K562 (cell line): ENCODE measurements at regions not wholly inside any gene's neighbourhood (a gene's known extent, or its start where the extent isn't known, plus 50 kb on each side); places are given as distances from the start of the nearest gene placed in this dataset.
A peak's percentile ranks its signal among the peaks of the same experiment; 100 is the strongest.

ENCODE experiments used
- ATAC-seq: fragments of 200-7000 bp; cut with Tn5 transposase; 3 replicates; pipeline ENCODE4 v1.9.1; 2020; ENCODE audit warnings: moderate library complexity
- BruUV-seq: library from RNA; stranded (reverse); fragments of 400-500 nt; replicated peaks from 2 replicates; lab custom pipeline; 2021; lab: Mats Ljungman, UMichigan
- CTCF ChIA-PET: fragments of 300-600 bp; formaldehyde crosslinking; extraction: SDS; loops from one replicate; lab custom pipeline; 2021; ENCODE audit warnings: low intra/inter-chr PET ratio; lab: Yijun Ruan, JAX
- POLR2A ChIA-PET: fragments of 300-600, 350-650 bp; sonication (Branson Sonifier 250); formaldehyde crosslinking; extraction: SDS; loops from one replicate; lab custom pipeline; 2021; ENCODE audit warnings: antibody characterized with exemption, inconsistent platforms; lab: Yijun Ruan, JAX
- DNase-seq, 4 experiments: peaks; one replicate each; pipeline versions ENCODE4 v3.0.0 to v3.0.0-alpha.2; 2011 to 2018; ENCODE audit warnings: low spot score in 3 of 4, mixed read lengths in 3 of 4; ENCODE audit errors: extremely low read depth in 1 of 4
- FAIRE-seq: peaks from 2 replicates; lab custom pipeline; 2011; peaks lifted over from hg19 to GRCh38; lab: Jason Lieb, UNC
- H2AFZ ChIP-seq: 2 replicates; pipeline ENCODE4 v1.6.0; 2011; ENCODE audit warnings: low read depth, low read length, control low read depth, inconsistent platforms
- H3K27ac ChIP-seq: fragments of 200-600 bp; 3 replicates; pipeline ENCODE4 v1.8.0; 2011; ENCODE audit warnings: low read depth, mild to moderate bottlenecking, control low read depth, inconsistent platforms, low read length, moderate library complexity, mixed read lengths; ENCODE audit errors: extremely low read depth
- H3K27me3 ChIP-seq, 2 experiments: fragments of 300-600 bp in 1 of 2; 2 replicates in 1 of 2; 3 replicates in 1 of 2; pipeline versions ENCODE4 v1.6.0 to v1.8.0; 2011; ENCODE audit warnings: inconsistent platforms in 2 of 2, low read length in 2 of 2, mild to moderate bottlenecking in 1 of 2, mixed read lengths in 1 of 2, moderate library complexity in 1 of 2; ENCODE audit not compliant: control insufficient read depth in 2 of 2, insufficient read depth in 2 of 2
- H3K36me3 ChIP-seq: fragments of 300-600 bp; 3 replicates; pipeline ENCODE4 v1.8.0; 2011; ENCODE audit warnings: mild to moderate bottlenecking, low read length, inconsistent platforms; ENCODE audit not compliant: control insufficient read depth, insufficient read depth
- H3K4me1 ChIP-seq, 2 experiments: fragments of 200-600 bp in 1 of 2; replicated peaks in 1 of 2; 2 replicates in 1 of 2; 3 replicates in 1 of 2; pipeline versions ENCODE4 v1.5.1 to v1.8.0; 2011; ENCODE audit warnings: inconsistent platforms in 2 of 2, low read length in 2 of 2, mild to moderate bottlenecking in 1 of 2, mixed read lengths in 1 of 2, moderate library complexity in 1 of 2; ENCODE audit not compliant: control insufficient read depth in 2 of 2, insufficient read depth in 2 of 2
- H3K4me2 ChIP-seq: 2 replicates; pipeline ENCODE4 v1.6.1; 2011; ENCODE audit warnings: low read length, control low read depth, inconsistent platforms, mixed read lengths; ENCODE audit not compliant: insufficient read depth
- H3K4me3 ChIP-seq: fragments of 200-600 bp; sonication (generic), shearing (Covaris generic); 2 replicates; pipeline ENCODE4 v1.5.1; 2016; ENCODE audit warnings: control low read depth, inconsistent platforms
- H3K79me2 ChIP-seq: fragments of 200-600 bp; 3 replicates; pipeline ENCODE4 v1.8.0; 2011; ENCODE audit warnings: low read length, inconsistent platforms; ENCODE audit not compliant: control insufficient read depth, insufficient read depth
- H3K9ac ChIP-seq, 2 experiments: 2 replicates each; pipeline versions ENCODE4 v1.6.0 to v1.6.1; 2011; ENCODE audit warnings: low read depth in 2 of 2, low read length in 2 of 2, control low read depth in 1 of 2, inconsistent platforms in 1 of 2, mild to moderate bottlenecking in 1 of 2, mixed read lengths in 1 of 2; ENCODE audit not compliant: insufficient read depth in 1 of 2
- H3K9me1 ChIP-seq: one replicate; pipeline ENCODE4 v1.6.0; 2011; ENCODE audit warnings: inconsistent platforms, mild to moderate bottlenecking, low read length, moderate library complexity; ENCODE audit not compliant: control insufficient read depth, insufficient read depth
- H3K9me3 ChIP-seq: replicated peaks from 2 replicates; pipeline ENCODE4 v1.5.1; 2011; ENCODE audit warnings: low read depth, low read length, inconsistent platforms; ENCODE audit not compliant: control insufficient read depth, insufficient read depth
- H4K20me1 ChIP-seq: replicated peaks from 2 replicates; pipeline ENCODE4 v1.6.1; 2011; ENCODE audit warnings: low read length, inconsistent platforms, mixed read lengths; ENCODE audit not compliant: control insufficient read depth, insufficient read depth
- KAT8 ChIP-seq: fragments of 450-650 bp; IDR thresholded peaks from 2 replicates; pipeline ENCODE4 v1.6.1; 2016; ENCODE audit warnings: low read depth, mild to moderate bottlenecking
- MTA3 ChIP-seq: fragments of 450-650 bp; formaldehyde crosslinking; IDR thresholded peaks from 2 replicates; pipeline ENCODE4 v1.6.1; 2017; ENCODE audit warnings: mild to moderate bottlenecking, borderline replicate concordance
- NFXL1 ChIP-seq: fragments of 450-650 bp; formaldehyde crosslinking; IDR thresholded peaks from 2 replicates; pipeline ENCODE4 v1.4.0; 2021; ENCODE audit warnings: mild to moderate bottlenecking
- PHF8 ChIP-seq: fragments of 200-600 bp; sonication (generic); IDR thresholded peaks from 2 replicates; pipeline ENCODE4 v1.6.1; 2012; ENCODE audit warnings: mixed run types, mild to moderate bottlenecking, inconsistent platforms, low read length, moderate library complexity, borderline replicate concordance
- RAD21 ChIP-seq, 2 experiments: fragments of 250-450 bp in 1 of 2; fragments of 450-650 bp in 1 of 2; sonication (Bioruptor Pico) in 1 of 2; formaldehyde crosslinking in 1 of 2; IDR thresholded peaks in 1 of 2; conservative IDR thresholded peaks in 1 of 2; 2 replicates each; pipeline versions ENCODE4 v1.4.0 to v1.8.0; 2020 to 2022; ENCODE audit warnings: mild to moderate bottlenecking in 2 of 2, moderate library complexity in 1 of 2
- SMARCC2 ChIP-seq: fragments of 450-650 bp; IDR thresholded peaks from 2 replicates; pipeline ENCODE4 v1.6.1; 2017; ENCODE audit warnings: antibody characterized with exemption, moderate library complexity, mild to moderate bottlenecking, low read depth
- SOX6 ChIP-seq: fragments of 450-650 bp; IDR thresholded peaks from 2 replicates; pipeline ENCODE4 v1.6.1; 2014; ENCODE audit warnings: mild to moderate bottlenecking
- STAT5A ChIP-seq: IDR thresholded peaks from 2 replicates; pipeline ENCODE4 v1.6.1; 2012; ENCODE audit warnings: low read length, inconsistent platforms, borderline replicate concordance
- ZKSCAN3 ChIP-seq: fragments of 250-450 bp; sonication (Bioruptor Pico); IDR thresholded peaks from 2 replicates; pipeline ENCODE4 v1.4.0; 2020
- ZNF561 ChIP-seq: fragments of 450-650 bp; formaldehyde crosslinking; conservative IDR thresholded peaks from 2 replicates; pipeline ENCODE4 v1.4.0; 2020; ENCODE audit warnings: mild to moderate bottlenecking, moderate library complexity
- WGBS: fragments of 100-300 bp; shearing (Covaris generic); methylation state at CpG from one replicate; pipeline ENCODE4 v1.1.6; 2016; ENCODE audit warnings: low coverage, mixed read lengths; ENCODE audit not compliant: insufficient coverage; ENCODE audit errors: missing lambda C conversion rate; 5-methylcytosine and 5-hydroxymethylcytosine counted together
- in situ Hi-C: fragments of 300-500 bp; cut with MboI; formaldehyde crosslinking; loops from 4 replicates; pipeline ENCODE4 v1.15.0; 2018; ENCODE audit warnings: inconsistent platforms, mixed read lengths
- intact Hi-C: fragments of 100-400 bp; cut with micrococcal nuclease; formaldehyde crosslinking; loops from 2 replicates; pipeline ENCODE4 v1.14.2; 2022
- TF ChIP-seq, protein P1 (sequence below): fragments of 200-800 bp; sonication (Bioruptor generic); IDR thresholded peaks from 2 replicates; pipeline ENCODE4 v1.6.1; 2016; ENCODE audit warnings: missing genetic modification characterization, missing compliant biosample characterization
- TF ChIP-seq, protein P2 (sequence below): sonication (generic); formaldehyde crosslinking; IDR thresholded peaks from 2 replicates; pipeline ENCODE4 v1.8.1; 2023; ENCODE audit warnings: mild to moderate bottlenecking, missing genetic modification reagents
- TF ChIP-seq, protein P3 (sequence below): fragments of 450-650 bp; IDR thresholded peaks from 2 replicates; pipeline ENCODE4 v1.6.1; 2016
- TF ChIP-seq, protein P4 (sequence below): sonication (generic); formaldehyde crosslinking; IDR thresholded peaks from 2 replicates; pipeline ENCODE4 v1.8.0; 2022; ENCODE audit warnings: missing genetic modification reagents, mild to moderate bottlenecking, moderate library complexity, borderline replicate concordance

DNA sequence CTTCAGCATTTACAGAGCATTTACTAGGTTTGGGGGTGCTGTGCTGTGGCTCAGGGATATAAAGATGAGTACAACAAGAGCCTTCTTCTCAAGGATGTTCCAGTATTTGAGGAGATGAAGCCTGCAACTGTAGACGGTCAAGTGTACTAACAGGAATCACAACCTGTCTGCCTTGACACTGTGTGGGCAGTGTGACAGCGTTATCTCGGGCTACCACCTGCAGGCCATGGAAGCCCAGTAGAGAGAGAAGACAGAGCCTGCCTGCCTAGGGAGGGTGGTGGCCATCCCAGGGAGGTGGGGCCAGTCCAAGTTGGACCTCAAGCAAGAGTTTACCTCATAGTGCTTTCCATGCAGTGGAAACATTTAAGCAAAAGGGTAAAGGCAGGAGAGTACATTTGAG lies 215.1 kb upstream of the ASIC2 start:
- no peak overlapping the region for H3K9ac ChIP-seq
- 0 out of 2 replicates have a peak, but pooled peaks cover 3% of the 10 kb centered on the region for H4K20me1 ChIP-seq
- H3K27me3 ChIP-seq, result peaks cover 6% of the 10 kb centered on the region in 2 experiments; a peak in 4 of 5 replicates
- ChIA-PET CTCF (no interaction called here), POLR2A (no interaction called here)
- no peaks in the 10 kb centered on the region for H3K9me3 ChIP-seq
- no peak overlapping the region for H3K4me2 ChIP-seq
- H3K4me3 ChIP-seq, result no peak overlapping the region
- WGBS, result 0% methylated on average over 3 of the region's 3 CpGs
- DNase-seq (peak; percentile 81 to 90 (median 86)), ATAC-seq (peak; percentile 99), FAIRE-seq (peak; percentile 98)
- intact Hi-C loops, result no loop called here
- peaks cover 11 to 19% of the 10 kb centered on the region in 2 experiments; a peak in 3 of 5 replicates for H3K4me1 ChIP-seq
- in situ Hi-C loops, result no loop called here
- H3K79me2 ChIP-seq, result no peaks in the 10 kb centered on the region
- no peak overlapping the region for H3K27ac ChIP-seq
- H3K9me1 ChIP-seq, result no peaks in the 10 kb centered on the region
- no TSS peak for BruUV-seq
- no peaks in the 10 kb centered on the region for H3K36me3 ChIP-seq
- H2AFZ ChIP-seq, result no peak overlapping the region
- no peak for TF ChIP-seq ZKSCAN3
- TF ChIP-seq SOX6, result 0 out of 2 replicates have a peak, but pooled peaks have one; percentile 40
- no peak for TF ChIP-seq ZNF561
- TF ChIP-seq SMARCC2, result no peak
- no peak for TF ChIP-seq PHF8
- TF ChIP-seq, protein P1, sequence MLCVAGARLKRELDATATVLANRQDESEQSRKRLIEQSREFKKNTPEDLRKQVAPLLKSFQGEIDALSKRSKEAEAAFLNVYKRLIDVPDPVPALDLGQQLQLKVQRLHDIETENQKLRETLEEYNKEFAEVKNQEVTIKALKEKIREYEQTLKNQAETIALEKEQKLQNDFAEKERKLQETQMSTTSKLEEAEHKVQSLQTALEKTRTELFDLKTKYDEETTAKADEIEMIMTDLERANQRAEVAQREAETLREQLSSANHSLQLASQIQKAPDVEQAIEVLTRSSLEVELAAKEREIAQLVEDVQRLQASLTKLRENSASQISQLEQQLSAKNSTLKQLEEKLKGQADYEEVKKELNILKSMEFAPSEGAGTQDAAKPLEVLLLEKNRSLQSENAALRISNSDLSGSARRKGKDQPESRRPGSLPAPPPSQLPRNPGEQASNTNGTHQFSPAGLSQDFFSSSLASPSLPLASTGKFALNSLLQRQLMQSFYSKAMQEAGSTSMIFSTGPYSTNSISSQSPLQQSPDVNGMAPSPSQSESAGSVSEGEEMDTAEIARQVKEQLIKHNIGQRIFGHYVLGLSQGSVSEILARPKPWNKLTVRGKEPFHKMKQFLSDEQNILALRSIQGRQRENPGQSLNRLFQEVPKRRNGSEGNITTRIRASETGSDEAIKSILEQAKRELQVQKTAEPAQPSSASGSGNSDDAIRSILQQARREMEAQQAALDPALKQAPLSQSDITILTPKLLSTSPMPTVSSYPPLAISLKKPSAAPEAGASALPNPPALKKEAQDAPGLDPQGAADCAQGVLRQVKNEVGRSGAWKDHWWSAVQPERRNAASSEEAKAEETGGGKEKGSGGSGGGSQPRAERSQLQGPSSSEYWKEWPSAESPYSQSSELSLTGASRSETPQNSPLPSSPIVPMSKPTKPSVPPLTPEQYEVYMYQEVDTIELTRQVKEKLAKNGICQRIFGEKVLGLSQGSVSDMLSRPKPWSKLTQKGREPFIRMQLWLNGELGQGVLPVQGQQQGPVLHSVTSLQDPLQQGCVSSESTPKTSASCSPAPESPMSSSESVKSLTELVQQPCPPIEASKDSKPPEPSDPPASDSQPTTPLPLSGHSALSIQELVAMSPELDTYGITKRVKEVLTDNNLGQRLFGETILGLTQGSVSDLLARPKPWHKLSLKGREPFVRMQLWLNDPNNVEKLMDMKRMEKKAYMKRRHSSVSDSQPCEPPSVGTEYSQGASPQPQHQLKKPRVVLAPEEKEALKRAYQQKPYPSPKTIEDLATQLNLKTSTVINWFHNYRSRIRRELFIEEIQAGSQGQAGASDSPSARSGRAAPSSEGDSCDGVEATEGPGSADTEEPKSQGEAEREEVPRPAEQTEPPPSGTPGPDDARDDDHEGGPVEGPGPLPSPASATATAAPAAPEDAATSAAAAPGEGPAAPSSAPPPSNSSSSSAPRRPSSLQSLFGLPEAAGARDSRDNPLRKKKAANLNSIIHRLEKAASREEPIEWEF (CRISPR knock-in tag), result no peak
- TF ChIP-seq, protein P2, sequence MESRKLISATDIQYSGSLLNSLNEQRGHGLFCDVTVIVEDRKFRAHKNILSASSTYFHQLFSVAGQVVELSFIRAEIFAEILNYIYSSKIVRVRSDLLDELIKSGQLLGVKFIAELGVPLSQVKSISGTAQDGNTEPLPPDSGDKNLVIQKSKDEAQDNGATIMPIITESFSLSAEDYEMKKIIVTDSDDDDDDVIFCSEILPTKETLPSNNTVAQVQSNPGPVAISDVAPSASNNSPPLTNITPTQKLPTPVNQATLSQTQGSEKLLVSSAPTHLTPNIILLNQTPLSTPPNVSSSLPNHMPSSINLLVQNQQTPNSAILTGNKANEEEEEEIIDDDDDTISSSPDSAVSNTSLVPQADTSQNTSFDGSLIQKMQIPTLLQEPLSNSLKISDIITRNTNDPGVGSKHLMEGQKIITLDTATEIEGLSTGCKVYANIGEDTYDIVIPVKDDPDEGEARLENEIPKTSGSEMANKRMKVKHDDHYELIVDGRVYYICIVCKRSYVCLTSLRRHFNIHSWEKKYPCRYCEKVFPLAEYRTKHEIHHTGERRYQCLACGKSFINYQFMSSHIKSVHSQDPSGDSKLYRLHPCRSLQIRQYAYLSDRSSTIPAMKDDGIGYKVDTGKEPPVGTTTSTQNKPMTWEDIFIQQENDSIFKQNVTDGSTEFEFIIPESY (CRISPR knock-in tag), result no peak
- TF ChIP-seq, protein P3, sequence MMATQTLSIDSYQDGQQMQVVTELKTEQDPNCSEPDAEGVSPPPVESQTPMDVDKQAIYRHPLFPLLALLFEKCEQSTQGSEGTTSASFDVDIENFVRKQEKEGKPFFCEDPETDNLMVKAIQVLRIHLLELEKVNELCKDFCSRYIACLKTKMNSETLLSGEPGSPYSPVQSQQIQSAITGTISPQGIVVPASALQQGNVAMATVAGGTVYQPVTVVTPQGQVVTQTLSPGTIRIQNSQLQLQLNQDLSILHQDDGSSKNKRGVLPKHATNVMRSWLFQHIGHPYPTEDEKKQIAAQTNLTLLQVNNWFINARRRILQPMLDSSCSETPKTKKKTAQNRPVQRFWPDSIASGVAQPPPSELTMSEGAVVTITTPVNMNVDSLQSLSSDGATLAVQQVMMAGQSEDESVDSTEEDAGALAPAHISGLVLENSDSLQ, result peak; percentile 65
- TF ChIP-seq MTA3, result no peak
- peak in 1 of 2 experiments; percentile 52; a peak in 2 of 4 replicates for TF ChIP-seq RAD21 (CRISPR knock-in tag; conservative IDR thresholded peaks at IDR 0.05 in 1 of 2, IDR thresholded peaks at IDR 0.05 in 1 of 2)
- no peak for TF ChIP-seq KAT8
- TF ChIP-seq, protein P4, sequence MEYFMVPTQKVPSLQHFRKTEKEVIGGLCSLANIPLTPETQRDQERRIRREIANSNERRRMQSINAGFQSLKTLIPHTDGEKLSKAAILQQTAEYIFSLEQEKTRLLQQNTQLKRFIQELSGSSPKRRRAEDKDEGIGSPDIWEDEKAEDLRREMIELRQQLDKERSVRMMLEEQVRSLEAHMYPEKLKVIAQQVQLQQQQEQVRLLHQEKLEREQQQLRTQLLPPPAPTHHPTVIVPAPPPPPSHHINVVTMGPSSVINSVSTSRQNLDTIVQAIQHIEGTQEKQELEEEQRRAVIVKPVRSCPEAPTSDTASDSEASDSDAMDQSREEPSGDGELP (CRISPR knock-in tag), result no peak
- TF ChIP-seq NFXL1 (CRISPR knock-in tag), result no peak
- TF ChIP-seq STAT5A, result peak; percentile 52; the same call in 1 of the 2 replicates
